ENCODE measurements at regions not wholly inside any gene's neighbourhood (a gene's known extent, or its start where the extent isn't known, plus 50 kb on each side); places are given as distances from the start of the nearest gene placed in this dataset.
"Not testable (repeated sequence)": the region's sequence is repeated elsewhere in the genome, so short reads cannot be mapped to it uniquely, and the experiment has no call there.

- DNase-seq: not testable (repeated sequence)
Measured at GRCh38 chr21:6561168-6561567, 3960.2 kb upstream of the TPTE start.

DNA sequence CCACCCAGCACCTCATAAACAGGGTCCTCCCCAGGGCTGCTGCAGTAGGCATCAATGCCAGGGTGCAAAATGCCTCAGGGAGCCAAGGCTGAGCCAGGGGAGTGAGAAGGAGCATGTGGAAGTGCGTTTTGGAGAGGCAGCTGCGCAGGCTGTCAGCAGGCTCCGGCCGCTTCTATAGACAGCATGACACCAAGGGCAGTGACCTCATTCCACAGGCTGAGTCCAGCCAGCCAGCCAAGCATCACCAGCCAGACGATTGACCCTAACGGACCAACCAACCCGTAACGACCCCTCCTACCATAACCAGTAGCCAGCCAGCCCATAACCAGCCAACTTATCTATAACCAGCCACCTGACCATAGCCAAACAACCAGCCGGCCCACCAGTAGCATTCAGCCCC is 3959.8 kb upstream of the TPTE start:
- not testable (repeated sequence) for DNase-seq

DNA sequence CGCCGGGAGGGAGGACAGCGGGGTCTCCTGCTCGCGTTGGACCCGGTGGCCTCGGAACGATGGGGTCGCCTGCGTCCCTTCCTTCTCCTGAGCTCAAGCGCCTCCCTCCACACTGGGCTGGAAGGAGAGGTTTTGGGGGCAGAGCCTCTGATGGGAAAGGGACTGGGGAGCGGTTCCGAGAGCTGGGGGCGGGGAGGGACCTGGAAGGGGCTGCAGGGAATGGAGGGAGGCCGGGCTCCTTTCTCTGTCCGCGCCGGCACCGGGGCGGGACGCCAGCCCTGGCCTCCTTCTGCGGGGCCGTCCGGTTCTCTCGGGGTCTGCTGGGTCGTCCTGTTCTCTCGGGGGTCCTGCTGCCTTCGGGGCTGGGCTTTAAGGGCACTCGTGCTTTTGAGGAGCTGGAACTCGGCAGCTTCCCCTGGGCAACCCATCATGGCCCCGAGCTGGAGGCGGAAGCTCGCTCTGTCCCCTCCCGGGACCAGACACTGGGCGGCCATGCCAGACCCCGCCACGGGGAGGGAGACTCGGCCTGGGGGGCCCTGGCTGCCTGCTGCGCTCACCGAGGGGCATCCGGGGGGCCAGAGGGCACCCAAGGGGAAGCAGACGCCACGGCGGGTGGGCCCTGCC is 3956.7 kb upstream of the TPTE start:
- DNase-seq: not testable (repeated sequence)

GRCh38 chr21:6565190-6566094 is 3955.9 kb upstream of the TPTE start:
- DNase-seq: not testable (repeated sequence)

- not testable (repeated sequence) for DNase-seq
Measured at GRCh38 chr21:6567542-6567941, 3953.8 kb upstream of the TPTE start.

DNA sequence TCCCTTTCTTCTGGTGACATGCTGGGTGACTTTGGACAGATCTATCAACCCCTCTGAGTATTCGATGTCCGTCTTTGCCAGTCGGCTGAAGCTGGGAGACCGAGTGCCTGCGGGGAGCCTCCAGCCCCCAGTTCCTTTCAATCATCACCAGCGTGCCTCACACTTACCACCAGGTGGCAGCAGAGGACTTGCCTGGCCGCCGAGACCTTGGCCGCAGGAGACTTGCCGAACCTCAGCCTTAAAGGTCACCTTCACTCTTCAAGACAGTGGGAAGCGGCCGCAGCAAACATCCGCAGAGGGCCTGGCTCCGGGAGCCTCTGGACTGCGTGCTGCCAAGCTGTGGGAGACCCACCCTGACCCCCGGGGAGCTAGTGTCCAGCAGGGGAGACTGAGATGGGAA is 3952.2 kb upstream of the TPTE start:
- DNase-seq: not testable (repeated sequence)

DNA sequence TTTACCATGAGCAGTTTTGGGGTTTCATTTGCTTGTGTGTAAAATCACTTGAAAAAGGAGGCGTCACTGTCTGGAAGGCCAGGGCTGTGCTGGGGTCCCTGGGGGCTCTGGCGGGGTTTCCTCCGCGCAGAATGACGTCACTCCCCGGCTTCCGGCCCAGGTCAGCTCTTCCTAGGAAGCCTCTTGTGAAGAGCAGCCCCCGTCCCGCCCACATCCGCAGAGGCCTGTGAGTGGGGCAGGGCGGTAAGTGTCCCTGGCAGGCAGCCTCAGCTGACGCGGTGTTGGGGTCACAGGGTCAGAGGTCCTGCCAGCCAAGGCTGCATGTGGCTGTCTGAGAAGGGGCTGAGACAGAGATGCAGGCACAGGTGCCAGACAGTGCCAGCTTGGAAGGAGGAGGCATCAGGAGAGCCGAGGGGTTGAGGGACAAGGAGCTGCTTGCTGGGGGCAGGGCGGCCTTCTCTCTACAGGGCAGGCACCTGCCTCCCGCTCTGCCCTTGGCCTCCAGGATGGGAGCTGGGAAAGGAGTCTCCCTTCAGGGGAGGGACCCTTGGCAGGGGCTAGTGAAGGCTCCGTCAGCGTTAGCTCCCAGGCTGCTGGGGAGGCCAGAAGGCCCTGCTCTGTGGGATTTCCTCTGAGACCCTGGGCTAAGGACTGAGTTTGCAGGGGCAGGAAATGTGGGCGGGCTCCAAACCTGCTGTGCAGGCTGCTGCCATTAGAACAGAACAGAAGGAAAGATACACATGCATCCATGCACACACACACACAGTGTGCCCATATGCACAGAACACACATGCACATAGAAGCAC is 3951.6 kb upstream of the TPTE start:
- DNase-seq: not testable (repeated sequence)

GRCh38 chr21:6570700-6571368 is 3950.5 kb upstream of the TPTE start:
- not testable (repeated sequence) for DNase-seq

- DNase-seq: not testable (repeated sequence)
Measured at GRCh38 chr21:6573576-6573975, 3947.8 kb upstream of the TPTE start.

- DNase-seq: not testable (repeated sequence)
Measured at GRCh38 chr21:6579801-6580200, 3941.6 kb upstream of the TPTE start.

Measured in stimulated activated CD4-positive, alpha-beta T cell treated with anti-CD3 and anti-CD28 coated beads, Interleukin-4, amount 100 ng/mL, for 24 hours (primary cell).